SK-N-MC (cell line): ENCODE measurements at regions not wholly inside any gene's neighbourhood (a gene's known extent, or its start where the extent isn't known, plus 50 kb on each side); places are given as distances from the start of the nearest gene placed in this dataset.

Experiments
- EZH2 ChIP-seq: fragments of 200-600 bp; sonication (generic); IDR thresholded peaks from one replicate; pipeline ENCODE4 v1.6.1; 2017; ENCODE audit warnings: antibody characterized with exemption
- FOXP2 ChIP-seq: optimal IDR thresholded peaks from 2 replicates; pipeline ENCODE3; 2011; ENCODE audit warnings: mild to moderate bottlenecking, moderate library complexity; ENCODE audit not compliant: insufficient read depth; ENCODE audit errors: extremely low read length, control extremely low read depth
- POLR2AphosphoS5 ChIP-seq: IDR thresholded peaks from 2 replicates; pipeline ENCODE4 v1.6.1; 2012; ENCODE audit warnings: mild to moderate bottlenecking, low read depth, low read length, borderline replicate concordance

DNA sequence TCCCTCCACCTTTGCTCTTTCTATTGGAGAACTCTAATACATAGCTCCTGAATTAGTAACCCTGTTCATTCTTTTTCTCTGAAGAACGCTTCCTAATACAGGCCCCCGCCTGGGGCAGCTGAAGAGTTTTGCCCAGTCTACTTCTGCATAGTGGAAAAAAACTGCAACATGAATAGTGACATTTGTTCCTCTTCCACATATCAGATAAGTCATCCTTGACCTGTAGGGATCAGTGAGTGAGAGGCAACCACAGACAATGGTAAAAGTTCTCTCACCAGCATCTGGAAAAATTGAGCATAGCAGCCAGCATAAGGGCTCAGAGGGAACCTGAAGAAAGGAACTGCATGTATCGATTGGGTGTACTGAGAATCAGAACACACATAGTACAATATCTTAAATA, 262.0 kb downstream of the STK31 start:
- TF ChIP-seq POLR2AphosphoS5: no peak
- TF ChIP-seq EZH2: no peak
- no peak for TF ChIP-seq FOXP2
